GM12878 (cell line): ENCODE measurements at regions not wholly inside any gene's neighbourhood (a gene's known extent, or its start where the extent isn't known, plus 50 kb on each side); places are given as distances from the start of the nearest gene placed in this dataset.

Source experiments
- ATAC-seq: fragments of 200-7000 bp; cut with Tn5 transposase; 3 replicates; pipeline ENCODE4 v1.9.1; 2020; ENCODE audit warnings: mild to moderate bottlenecking, moderate library complexity
- BruUV-seq: library from RNA; stranded (reverse); fragments of 400-500 nt; replicated peaks from 2 replicates; lab custom pipeline; 2021; lab: Mats Ljungman, UMichigan
- CTCF ChIA-PET: fragments of 300-600 bp; sonication (Branson Sonifier 250); formaldehyde crosslinking; extraction: SDS; loops from one replicate; lab custom pipeline; 2021; ENCODE audit warnings: inconsistent platforms; lab: Yijun Ruan, JAX
- POLR2A ChIA-PET: fragments of 350-600 bp; formaldehyde crosslinking; extraction: SDS; loops from one replicate; lab custom pipeline; 2021; ENCODE audit warnings: inconsistent platforms; lab: Charles Lee
- RAD21 ChIA-PET: fragments of 300-600 bp; sonication (Branson Sonifier 250); formaldehyde crosslinking; loops from one replicate; lab custom pipeline; 2023; ENCODE audit warnings: antibody characterized with exemption; ENCODE audit not compliant: unreplicated experiment; lab: Charles Lee
- SMC1A ChIA-PET: fragments of 300-600 bp; sonication (Branson Sonifier 250); formaldehyde crosslinking; loops from one replicate; lab custom pipeline; 2023; ENCODE audit not compliant: unreplicated experiment, uncharacterized antibody; lab: Charles Lee
- DNase-seq: peaks from one replicate; pipeline ENCODE4 v3.0.0-alpha.2; 2011; ENCODE audit warnings: low read depth, low spot score
- FAIRE-seq: peaks from 3 replicates; lab custom pipeline; 2011; peaks lifted over from hg19 to GRCh38; lab: Jason Lieb, UNC
- H2AFZ ChIP-seq: 2 replicates; pipeline ENCODE4 v1.6.0; 2011; ENCODE audit warnings: low read depth, low read length, control low read depth; ENCODE audit not compliant: control insufficient read depth
- H3K27ac ChIP-seq: 2 replicates; pipeline ENCODE4 v1.5.1; 2011; ENCODE audit warnings: control low read depth; ENCODE audit not compliant: control insufficient read depth, insufficient read depth
- H3K27me3 ChIP-seq, 2 experiments: replicated peaks in 1 of 2; 2 replicates each; pipeline versions ENCODE4 v1.6.0 to v1.6.1; 2011; ENCODE audit warnings: low read length in 1 of 2; ENCODE audit not compliant: control insufficient read depth in 2 of 2, insufficient read depth in 2 of 2
- H3K36me3 ChIP-seq, 2 experiments: 2 replicates each; pipeline ENCODE4 v1.5.1; 2011; ENCODE audit warnings: low read length in 1 of 2; ENCODE audit not compliant: control insufficient read depth in 2 of 2, insufficient read depth in 2 of 2
- H3K4me1 ChIP-seq: 2 replicates; pipeline ENCODE4 v1.6.1; 2011; ENCODE audit warnings: mild to moderate bottlenecking, low read length, moderate library complexity, mixed read lengths; ENCODE audit not compliant: control insufficient read depth, insufficient read depth
- H3K4me2 ChIP-seq: 2 replicates; pipeline ENCODE4 v1.6.0; 2011; ENCODE audit warnings: control low read depth; ENCODE audit not compliant: control insufficient read depth, insufficient read depth
- H3K4me3 ChIP-seq: fragments of 200-600 bp; sonication (generic); 2 replicates; pipeline ENCODE4 v1.5.1; 2016
- H3K79me2 ChIP-seq: 2 replicates; pipeline ENCODE4 v1.6.0; 2011; ENCODE audit warnings: low read length; ENCODE audit not compliant: control insufficient read depth, insufficient read depth
- H3K9ac ChIP-seq: 2 replicates; pipeline ENCODE4 v1.8.0; 2011; ENCODE audit warnings: low read length, control low read depth, mixed read lengths; ENCODE audit not compliant: control insufficient read depth, insufficient read depth
- H3K9me3 ChIP-seq: replicated peaks from 3 replicates; pipeline ENCODE4 v1.5.1; 2011; ENCODE audit warnings: mild to moderate bottlenecking, low read length; ENCODE audit not compliant: control insufficient read depth, insufficient read depth
- H4K20me1 ChIP-seq: 2 replicates; pipeline ENCODE4 v1.6.0; 2011; ENCODE audit not compliant: control insufficient read depth, insufficient read depth
- CHD1 ChIP-seq: IDR thresholded peaks from 2 replicates; pipeline ENCODE4 v1.6.1; 2012; ENCODE audit warnings: low read depth, low read length, improper control_type of control experiment
- SIX5 ChIP-seq: IDR thresholded peaks from 2 replicates; pipeline ENCODE4 v1.6.1; 2011; ENCODE audit warnings: mild to moderate bottlenecking, low read depth, low read length, moderate library complexity; ENCODE audit not compliant: severe bottlenecking
- TARDBP ChIP-seq: IDR thresholded peaks from 2 replicates; pipeline ENCODE4 v1.6.1; 2016; ENCODE audit warnings: borderline replicate concordance
- WGBS: methylation state at CpG from one replicate; pipeline ENCODE4 v1.1.6; 2016; ENCODE audit warnings: low lambda C conversion rate; ENCODE audit not compliant: insufficient replicate concordance, insufficient coverage; ENCODE audit errors: missing lambda C conversion rate; 5-methylcytosine and 5-hydroxymethylcytosine counted together
- in situ Hi-C: fragments of 300-500 bp; cut with MboI; formaldehyde crosslinking; loops from 9 replicates; pipeline ENCODE4 v1.14.3; 2018; ENCODE audit warnings: mixed read lengths
- intact Hi-C: fragments of 100-400 bp; cut with micrococcal nuclease; formaldehyde crosslinking; loops from one replicate; pipeline ENCODE4 v1.14.2; 2022; ENCODE audit not compliant: unreplicated experiment
- TF ChIP-seq, protein P1 (sequence below): IDR thresholded peaks from 2 replicates; pipeline ENCODE4 v1.6.1; 2012; ENCODE audit warnings: low read length, inconsistent platforms
- TF ChIP-seq, protein P2 (sequence below): fragments of 450-650 bp; IDR thresholded peaks from 2 replicates; pipeline ENCODE4 v1.6.1; 2017; ENCODE audit warnings: low read depth, mild to moderate bottlenecking, moderate library complexity
- TF ChIP-seq, protein P3 (sequence below): IDR thresholded peaks from 2 replicates; pipeline ENCODE4 v1.6.1; 2012; ENCODE audit warnings: low read depth, low read length, improper control_type of control experiment

DNA sequence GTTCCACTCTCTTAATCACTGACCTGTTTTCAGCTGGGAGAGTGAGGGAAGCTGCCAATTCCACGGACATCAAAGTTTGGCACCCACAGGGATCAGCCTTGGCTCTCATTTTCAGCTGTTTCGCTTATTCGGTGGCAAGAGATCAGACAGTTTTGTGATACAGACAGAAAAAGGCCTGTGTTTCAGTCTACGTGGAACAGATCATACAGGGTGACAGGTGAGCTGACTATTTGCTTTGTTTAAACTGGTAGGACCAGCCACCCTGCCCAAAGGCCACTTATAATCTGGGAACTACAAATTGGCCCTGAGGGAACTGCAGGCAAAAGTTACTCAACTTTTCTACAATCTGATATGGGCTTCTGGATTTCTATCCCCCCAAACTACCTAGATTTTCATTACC lies 128.6 kb downstream of the ZNF467 start:
- WGBS: 50% methylated on average over 4 of the region's 4 CpGs
- Histone ChIP-seq H3K79me2 (no peaks in the 10 kb centered on the region), H3K27me3 (no peaks in the 10 kb centered on the region), H3K4me3 (no peak overlapping the region), H3K9me3 (no peaks in the 10 kb centered on the region), H3K9ac (no peak overlapping the region), H3K4me1 (no peaks in the 10 kb centered on the region), H2AFZ (no peak overlapping the region), H3K36me3 (no peaks in the 10 kb centered on the region), H3K4me2 (no peak overlapping the region), H4K20me1 (no peaks in the 10 kb centered on the region), H3K27ac (no peak overlapping the region)
- intact Hi-C loops (no loop called here), in situ Hi-C loops (no loop called here)
- ChIA-PET CTCF (interaction anchor here (1.4 kb wide), 1 partner anchor 18 kb away, joined by 3 read pairs; no protein-coding TSS in a partner anchor), POLR2A (no interaction called here), SMC1A (no interaction called here), RAD21 (no interaction called here)
- TF ChIP-seq TARDBP: no peak
- TF ChIP-seq, protein P1, sequence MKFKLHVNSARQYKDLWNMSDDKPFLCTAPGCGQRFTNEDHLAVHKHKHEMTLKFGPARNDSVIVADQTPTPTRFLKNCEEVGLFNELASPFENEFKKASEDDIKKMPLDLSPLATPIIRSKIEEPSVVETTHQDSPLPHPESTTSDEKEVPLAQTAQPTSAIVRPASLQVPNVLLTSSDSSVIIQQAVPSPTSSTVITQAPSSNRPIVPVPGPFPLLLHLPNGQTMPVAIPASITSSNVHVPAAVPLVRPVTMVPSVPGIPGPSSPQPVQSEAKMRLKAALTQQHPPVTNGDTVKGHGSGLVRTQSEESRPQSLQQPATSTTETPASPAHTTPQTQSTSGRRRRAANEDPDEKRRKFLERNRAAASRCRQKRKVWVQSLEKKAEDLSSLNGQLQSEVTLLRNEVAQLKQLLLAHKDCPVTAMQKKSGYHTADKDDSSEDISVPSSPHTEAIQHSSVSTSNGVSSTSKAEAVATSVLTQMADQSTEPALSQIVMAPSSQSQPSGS: no peak
- TF ChIP-seq SIX5: no peak
- TF ChIP-seq CHD1: no peak
- TF ChIP-seq, protein P2, sequence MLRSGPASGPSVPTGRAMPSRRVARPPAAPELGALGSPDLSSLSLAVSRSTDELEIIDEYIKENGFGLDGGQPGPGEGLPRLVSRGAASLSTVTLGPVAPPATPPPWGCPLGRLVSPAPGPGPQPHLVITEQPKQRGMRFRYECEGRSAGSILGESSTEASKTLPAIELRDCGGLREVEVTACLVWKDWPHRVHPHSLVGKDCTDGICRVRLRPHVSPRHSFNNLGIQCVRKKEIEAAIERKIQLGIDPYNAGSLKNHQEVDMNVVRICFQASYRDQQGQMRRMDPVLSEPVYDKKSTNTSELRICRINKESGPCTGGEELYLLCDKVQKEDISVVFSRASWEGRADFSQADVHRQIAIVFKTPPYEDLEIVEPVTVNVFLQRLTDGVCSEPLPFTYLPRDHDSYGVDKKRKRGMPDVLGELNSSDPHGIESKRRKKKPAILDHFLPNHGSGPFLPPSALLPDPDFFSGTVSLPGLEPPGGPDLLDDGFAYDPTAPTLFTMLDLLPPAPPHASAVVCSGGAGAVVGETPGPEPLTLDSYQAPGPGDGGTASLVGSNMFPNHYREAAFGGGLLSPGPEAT: no peak
- TF ChIP-seq, protein P3, sequence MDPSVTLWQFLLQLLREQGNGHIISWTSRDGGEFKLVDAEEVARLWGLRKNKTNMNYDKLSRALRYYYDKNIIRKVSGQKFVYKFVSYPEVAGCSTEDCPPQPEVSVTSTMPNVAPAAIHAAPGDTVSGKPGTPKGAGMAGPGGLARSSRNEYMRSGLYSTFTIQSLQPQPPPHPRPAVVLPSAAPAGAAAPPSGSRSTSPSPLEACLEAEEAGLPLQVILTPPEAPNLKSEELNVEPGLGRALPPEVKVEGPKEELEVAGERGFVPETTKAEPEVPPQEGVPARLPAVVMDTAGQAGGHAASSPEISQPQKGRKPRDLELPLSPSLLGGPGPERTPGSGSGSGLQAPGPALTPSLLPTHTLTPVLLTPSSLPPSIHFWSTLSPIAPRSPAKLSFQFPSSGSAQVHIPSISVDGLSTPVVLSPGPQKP: no peak
- FAIRE-seq: no peak
- no peak for ATAC-seq
- DNase-seq: no peak
- no TSS peak for BruUV-seq
